Thoracic aorta (tissue), 2 donors: ENCODE measurements at regions not wholly inside any gene's neighbourhood (a gene's known extent, or its start where the extent isn't known, plus 50 kb on each side); places are given as distances from the start of the nearest gene placed in this dataset.

Experiments used
- ATAC-seq: fragments of 150-250 bp; one replicate; pipeline ENCODE4 v1.8.0; 2017; ENCODE audit warnings: low read depth; ENCODE audit not compliant: insufficient number of reproducible peaks, low FRiP score
- DNase-seq: peaks from one replicate; pipeline ENCODE4 v3.0.0-alpha.2; 2020; ENCODE audit warnings: low spot score
- H3K27ac ChIP-seq, 2 donors: fragments of 200-600 bp; sonication (generic); 1 replicate in 1 of 2; 2 replicates in 1 of 2; pipeline ENCODE4 v1.5.1; 2016; ENCODE audit warnings: mild to moderate bottlenecking in 2 of 2, moderate library complexity in 2 of 2
- H3K27me3 ChIP-seq: fragments of 200-600 bp; sonication (generic); replicated peaks from 2 replicates; pipeline ENCODE4 v1.6.0; 2016; ENCODE audit warnings: mild to moderate bottlenecking; ENCODE audit not compliant: insufficient read depth
- H3K36me3 ChIP-seq: fragments of 200-600 bp; sonication (generic); one replicate; pipeline ENCODE4 v1.5.1; 2016
- H3K4me1 ChIP-seq, 2 donors: fragments of 200-600 bp; sonication (generic); 1 replicate in 1 of 2; 2 replicates in 1 of 2; pipeline versions ENCODE4 v1.5.1 to v1.6.0; 2016; ENCODE audit warnings: low read depth in 2 of 2, mild to moderate bottlenecking in 1 of 2; ENCODE audit not compliant: control insufficient read depth in 1 of 2
- H3K4me3 ChIP-seq: fragments of 200-600 bp; sonication (generic); 2 replicates; pipeline ENCODE4 v1.5.1; 2016; ENCODE audit warnings: mild to moderate bottlenecking
- H3K9me3 ChIP-seq: fragments of 200-600 bp; sonication (generic); 2 replicates; pipeline ENCODE4 v1.5.1; 2016
- CTCF ChIP-seq: fragments of 200-600 bp; sonication (generic); IDR thresholded peaks from one replicate; pipeline ENCODE4 v1.5.1; 2019; ENCODE audit warnings: antibody characterized with exemption

- Histone ChIP-seq H3K27me3 (no peaks in the 10 kb centered on the region), H3K4me3 (no peak overlapping the region), H3K4me1 (no peaks in the 10 kb centered on the region), H3K36me3 (no peaks in the 10 kb centered on the region), H3K9me3 (no peaks in the 10 kb centered on the region), H3K27ac (no peak overlapping the region)
- no peak for ATAC-seq
- no peak for TF ChIP-seq CTCF
- DNase-seq = no peak
Measured at GRCh38 chr4:33649015-33649414, 2595.3 kb downstream of the ARAP2 start.

- Histone ChIP-seq H3K27me3 (no peaks in the 10 kb centered on the region), H3K36me3 (no peaks in the 10 kb centered on the region), H3K27ac (no peak overlapping the region), H3K4me3 (no peak overlapping the region), H3K9me3 (no peaks in the 10 kb centered on the region), H3K4me1 (no peaks in the 10 kb centered on the region)
- DNase-seq (no peak), ATAC-seq (no peak)
- no peak for TF ChIP-seq CTCF
Measured at GRCh38 chr4:33649471-33649870, 2594.8 kb downstream of the ARAP2 start.

GRCh38 chr4:33650036-33650435 lies 2594.3 kb downstream of the ARAP2 start:
- TF ChIP-seq CTCF = no peak
- DNase-seq (no peak), ATAC-seq (no peak)
- H3K36me3 ChIP-seq = no peaks in the 10 kb centered on the region
- H3K4me1 ChIP-seq = no peaks in the 10 kb centered on the region
- no peaks in the 10 kb centered on the region for H3K27me3 ChIP-seq
- H3K27ac ChIP-seq = no peak overlapping the region
- no peaks in the 10 kb centered on the region for H3K9me3 ChIP-seq
- no peak overlapping the region for H3K4me3 ChIP-seq

GRCh38 chr4:33658971-33659370 lies 2585.3 kb downstream of the ARAP2 start:
- no peak for DNase-seq
- Histone ChIP-seq H3K9me3 (peaks cover 4% of the 10 kb centered on the region), H3K27me3 (no peaks in the 10 kb centered on the region), H3K27ac (no peak overlapping the region), H3K4me3 (no peak overlapping the region), H3K4me1 (no peaks in the 10 kb centered on the region), H3K36me3 (no peaks in the 10 kb centered on the region)
- no peak for TF ChIP-seq CTCF
- ATAC-seq = no peak

GRCh38 chr4:33661636-33662035 lies 2582.7 kb downstream of the ARAP2 start:
- Histone ChIP-seq H3K27ac (no peak overlapping the region), H3K4me3 (no peak overlapping the region), H3K9me3 (peaks cover 4% of the 10 kb centered on the region), H3K36me3 (no peaks in the 10 kb centered on the region), H3K27me3 (no peaks in the 10 kb centered on the region), H3K4me1 (no peaks in the 10 kb centered on the region)
- ATAC-seq = no peak
- no peak for TF ChIP-seq CTCF
- no peak for DNase-seq
